Effector memory CD8-positive, alpha-beta T cell (primary cell): ENCODE measurements at regions not wholly inside any gene's neighbourhood (a gene's known extent, or its start where the extent isn't known, plus 50 kb on each side); places are given as distances from the start of the nearest gene placed in this dataset.

ENCODE experiments used
- ATAC-seq: fragments of 150-1000 bp; cut with Tn5 transposase; replicated peaks from 2 replicates; pipeline ENCODE4 v1.10.0; 2021; ENCODE audit warnings: mild to moderate bottlenecking, moderate library complexity
- DNase-seq, 3 experiments: peaks; one replicate each; pipeline ENCODE4 v3.0.0; 2021
- H3K27ac Mint-ChIP-seq, 2 donors: one replicate each; pipeline ENCODE4 v1.8.0; 2022; ENCODE audit warnings: mild to moderate bottlenecking in 2 of 2, mixed read lengths in 2 of 2, moderate library complexity in 2 of 2
- H3K27me3 Mint-ChIP-seq, 2 donors: one replicate each; pipeline ENCODE4 v1.8.0; 2022; ENCODE audit warnings: mixed read lengths in 2 of 2
- H3K36me3 Mint-ChIP-seq: one replicate; pipeline ENCODE4 v1.8.0; 2022; ENCODE audit warnings: mild to moderate bottlenecking, moderate library complexity, mixed read lengths; ENCODE audit not compliant: insufficient read depth
- H3K4me1 Mint-ChIP-seq, 2 donors: one replicate each; pipeline ENCODE4 v1.8.0; 2022; ENCODE audit warnings: low read depth in 2 of 2, mixed read lengths in 2 of 2
- H3K4me3 Mint-ChIP-seq, 2 donors: one replicate each; pipeline ENCODE4 v1.8.0; 2022; ENCODE audit warnings: mild to moderate bottlenecking in 2 of 2, mixed read lengths in 2 of 2, moderate library complexity in 2 of 2
- H3K9me3 Mint-ChIP-seq, 2 donors: one replicate each; pipeline ENCODE4 v1.8.0; 2022; ENCODE audit warnings: mixed read lengths in 2 of 2

- H3K36me3 Mint-ChIP-seq = no peaks in the 10 kb centered on the region
- ATAC-seq = no peak
- no peak overlapping the region for H3K27ac Mint-ChIP-seq
- H3K4me3 Mint-ChIP-seq = no peak overlapping the region
- no peak for DNase-seq
- no peaks in the 10 kb centered on the region for H3K27me3 Mint-ChIP-seq
- peaks cover 0 to 9% of the 10 kb centered on the region in 2 donors for H3K9me3 Mint-ChIP-seq
- no peaks in the 10 kb centered on the region for H3K4me1 Mint-ChIP-seq
Measured at GRCh38 chr22:34324763-34325162, 404.5 kb upstream of the LARGE1 start.

GRCh38 chr22:34326901-34327300, 406.6 kb upstream of the LARGE1 start:
- Mint-ChIP-seq H3K27ac (no peak overlapping the region), H3K4me1 (no peaks in the 10 kb centered on the region), H3K4me3 (no peak overlapping the region), H3K27me3 (no peaks in the 10 kb centered on the region), H3K9me3 (peaks cover 0 to 9% of the 10 kb centered on the region in 2 donors), H3K36me3 (peaks cover 3% of the 10 kb centered on the region)
- ATAC-seq = no peak
- no peak for DNase-seq

GRCh38 chr22:34330432-34330831, 410.2 kb upstream of the LARGE1 start:
- H3K27me3 Mint-ChIP-seq = no peaks in the 10 kb centered on the region
- H3K4me3 Mint-ChIP-seq = no peak overlapping the region
- peaks cover 5 to 14% of the 10 kb centered on the region in 2 donors for H3K9me3 Mint-ChIP-seq
- H3K36me3 Mint-ChIP-seq = peaks cover 3% of the 10 kb centered on the region
- H3K4me1 Mint-ChIP-seq = no peaks in the 10 kb centered on the region
- ATAC-seq (no peak), DNase-seq (no peak)
- H3K27ac Mint-ChIP-seq = no peak overlapping the region

- Mint-ChIP-seq H3K27ac (no peak overlapping the region), H3K9me3 (peaks cover 10 to 21% of the 10 kb centered on the region in 2 donors), H3K36me3 (peaks cover 3% of the 10 kb centered on the region), H3K4me1 (no peaks in the 10 kb centered on the region), H3K27me3 (no peaks in the 10 kb centered on the region), H3K4me3 (no peak overlapping the region)
- no peak for DNase-seq
- no peak for ATAC-seq
Measured at GRCh38 chr22:34333285-34333684, 413.0 kb upstream of the LARGE1 start.

GRCh38 chr22:34334893-34335292, 414.6 kb upstream of the LARGE1 start:
- Mint-ChIP-seq H3K4me3 (no peak overlapping the region), H3K27me3 (no peaks in the 10 kb centered on the region), H3K9me3 (peaks cover 15 to 30% of the 10 kb centered on the region in 2 donors), H3K36me3 (peaks cover 3% of the 10 kb centered on the region), H3K27ac (no peak overlapping the region), H3K4me1 (no peaks in the 10 kb centered on the region)
- ATAC-seq = no peak
- DNase-seq = no peak

- Mint-ChIP-seq H3K27me3 (no peaks in the 10 kb centered on the region), H3K36me3 (no peaks in the 10 kb centered on the region), H3K27ac (no peak overlapping the region), H3K4me3 (no peak overlapping the region), H3K9me3 (peaks cover 2 to 8% of the 10 kb centered on the region in 2 donors), H3K4me1 (no peaks in the 10 kb centered on the region)
- DNase-seq (no peak), ATAC-seq (no peak)
Measured at GRCh38 chr22:34344702-34345101, 424.4 kb upstream of the LARGE1 start.

- peaks cover 3% of the 10 kb centered on the region for H3K36me3 Mint-ChIP-seq
- H3K4me1 Mint-ChIP-seq = no peaks in the 10 kb centered on the region
- H3K4me3 Mint-ChIP-seq = no peak overlapping the region
- peaks cover 0 to 23% of the 10 kb centered on the region in 2 donors for H3K9me3 Mint-ChIP-seq
- ATAC-seq (no peak), DNase-seq (no peak)
- H3K27ac Mint-ChIP-seq = no peak overlapping the region
- H3K27me3 Mint-ChIP-seq = no peaks in the 10 kb centered on the region
Measured at GRCh38 chr22:34354071-34354817, 434.0 kb upstream of the LARGE1 start.

- H3K4me3 Mint-ChIP-seq = no peak overlapping the region
- H3K36me3 Mint-ChIP-seq = peaks cover 3% of the 10 kb centered on the region
- H3K9me3 Mint-ChIP-seq = peaks cover 0 to 14% of the 10 kb centered on the region in 2 donors
- no peak for DNase-seq
- no peaks in the 10 kb centered on the region for H3K4me1 Mint-ChIP-seq
- ATAC-seq = no peak
- H3K27ac Mint-ChIP-seq = no peak overlapping the region
- no peaks in the 10 kb centered on the region for H3K27me3 Mint-ChIP-seq
Measured at GRCh38 chr22:34356481-34356880, 436.2 kb upstream of the LARGE1 start.

- DNase-seq (no peak), ATAC-seq (no peak)
- Mint-ChIP-seq H3K9me3 (peaks cover 10 to 22% of the 10 kb centered on the region in 2 donors), H3K36me3 (no peaks in the 10 kb centered on the region), H3K4me1 (no peaks in the 10 kb centered on the region), H3K27ac (no peak overlapping the region), H3K27me3 (peaks cover 4 to 17% of the 10 kb centered on the region in 2 donors), H3K4me3 (no peak overlapping the region)
Measured at GRCh38 chr22:34370711-34371110, 450.4 kb upstream of the LARGE1 start.

GRCh38 chr22:34379825-34380224, 459.5 kb upstream of the LARGE1 start:
- DNase-seq = no peak
- no peak for ATAC-seq
- H3K36me3 Mint-ChIP-seq = no peaks in the 10 kb centered on the region
- no peaks in the 10 kb centered on the region for H3K4me1 Mint-ChIP-seq
- no peak overlapping the region for H3K27ac Mint-ChIP-seq
- peaks cover 14 to 16% of the 10 kb centered on the region in 2 donors for H3K9me3 Mint-ChIP-seq
- no peak overlapping the region for H3K4me3 Mint-ChIP-seq
- no peaks in the 10 kb centered on the region for H3K27me3 Mint-ChIP-seq

- Mint-ChIP-seq H3K27ac (no peak overlapping the region), H3K4me1 (no peaks in the 10 kb centered on the region), H3K4me3 (no peak overlapping the region), H3K9me3 (peaks cover 14 to 16% of the 10 kb centered on the region in 2 donors), H3K36me3 (no peaks in the 10 kb centered on the region), H3K27me3 (no peaks in the 10 kb centered on the region)
- ATAC-seq (no peak), DNase-seq (no peak)
Measured at GRCh38 chr22:34380532-34380931, 460.3 kb upstream of the LARGE1 start.

GRCh38 chr22:34390400-34390799, 470.1 kb upstream of the LARGE1 start:
- no peaks in the 10 kb centered on the region for H3K36me3 Mint-ChIP-seq
- no peak overlapping the region for H3K4me3 Mint-ChIP-seq
- no peak overlapping the region for H3K27ac Mint-ChIP-seq
- H3K27me3 Mint-ChIP-seq = no peaks in the 10 kb centered on the region
- no peak for ATAC-seq
- no peaks in the 10 kb centered on the region for H3K4me1 Mint-ChIP-seq
- no peak for DNase-seq
- peaks cover 9 to 16% of the 10 kb centered on the region in 2 donors for H3K9me3 Mint-ChIP-seq

GRCh38 chr22:34395370-34395769, 475.1 kb upstream of the LARGE1 start:
- H3K4me3 Mint-ChIP-seq = no peak overlapping the region
- no peak for DNase-seq
- ATAC-seq = no peak
- no peak overlapping the region for H3K27ac Mint-ChIP-seq
- peaks cover 7% of the 10 kb centered on the region in 2 donors for H3K9me3 Mint-ChIP-seq
- H3K27me3 Mint-ChIP-seq = no peaks in the 10 kb centered on the region
- H3K36me3 Mint-ChIP-seq = no peaks in the 10 kb centered on the region
- no peaks in the 10 kb centered on the region for H3K4me1 Mint-ChIP-seq

- no peaks in the 10 kb centered on the region for H3K4me1 Mint-ChIP-seq
- no peaks in the 10 kb centered on the region for H3K36me3 Mint-ChIP-seq
- peaks cover 2 to 9% of the 10 kb centered on the region in 2 donors for H3K9me3 Mint-ChIP-seq
- no peak for ATAC-seq
- H3K4me3 Mint-ChIP-seq = no peak overlapping the region
- no peaks in the 10 kb centered on the region for H3K27me3 Mint-ChIP-seq
- H3K27ac Mint-ChIP-seq = no peak overlapping the region
- DNase-seq = no peak
Measured at GRCh38 chr22:34403667-34404066, 483.4 kb upstream of the LARGE1 start.
